NCI-H2171 (cell line): ENCODE measurements at regions not wholly inside any gene's neighbourhood (a gene's known extent, or its start where the extent isn't known, plus 50 kb on each side); places are given as distances from the start of the nearest gene placed in this dataset.

Source experiments
- DNase-seq: peaks from one replicate; lab custom pipeline; 2025; lab: John Stamatoyannopoulos, UW

DNA sequence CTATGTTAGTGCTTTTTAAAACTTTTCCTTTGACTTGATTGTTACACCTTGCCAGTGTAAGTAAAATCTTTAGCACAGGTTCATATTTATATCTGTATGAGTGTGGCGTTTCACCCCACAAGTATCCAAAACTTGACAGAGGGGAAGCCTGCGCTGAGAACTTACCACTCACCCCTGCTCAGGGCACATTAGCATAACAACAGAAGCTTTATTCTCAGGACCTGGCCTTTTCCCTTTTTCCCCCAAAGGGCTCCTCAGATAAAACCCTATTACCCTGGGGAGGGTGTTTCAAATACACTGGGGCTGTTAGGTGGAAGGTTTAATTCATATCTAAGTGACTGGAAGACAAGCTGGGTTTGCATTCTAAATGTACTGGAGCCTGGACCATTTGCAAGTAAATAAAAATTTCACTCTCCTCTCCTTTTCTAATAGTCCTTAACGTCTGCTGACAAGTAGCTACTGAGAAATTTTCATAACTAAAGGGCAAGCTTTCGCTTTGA, 276.6 kb downstream of the RNF152 start:
- no peak for DNase-seq

- no peak for DNase-seq
Measured at GRCh38 chr18:61612517-61612916, 279.3 kb downstream of the CDH20 start.

DNA sequence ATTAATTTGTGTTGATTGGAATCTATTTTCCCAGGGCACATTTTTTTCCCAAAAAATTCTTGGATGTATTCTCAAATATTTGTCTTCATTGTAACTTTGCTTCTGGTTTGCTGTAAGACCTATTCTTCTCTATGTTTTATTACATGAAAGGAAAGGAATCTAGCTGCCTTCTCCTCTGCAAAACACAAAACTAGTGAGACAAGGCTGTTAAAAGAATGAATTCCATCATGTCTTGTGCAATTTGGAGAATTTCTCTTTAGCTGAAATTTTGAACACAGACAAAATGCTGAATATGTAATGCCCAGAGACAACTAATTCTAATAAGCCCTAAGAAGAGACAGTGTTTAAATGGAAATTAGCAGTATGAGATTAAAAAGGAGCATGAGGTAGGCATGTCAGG, 275.9 kb downstream of the CDH20 start:
- DNase-seq = no peak

- DNase-seq = no peak
Measured at GRCh38 chr18:61608316-61608715, 275.1 kb downstream of the CDH20 start.

DNA sequence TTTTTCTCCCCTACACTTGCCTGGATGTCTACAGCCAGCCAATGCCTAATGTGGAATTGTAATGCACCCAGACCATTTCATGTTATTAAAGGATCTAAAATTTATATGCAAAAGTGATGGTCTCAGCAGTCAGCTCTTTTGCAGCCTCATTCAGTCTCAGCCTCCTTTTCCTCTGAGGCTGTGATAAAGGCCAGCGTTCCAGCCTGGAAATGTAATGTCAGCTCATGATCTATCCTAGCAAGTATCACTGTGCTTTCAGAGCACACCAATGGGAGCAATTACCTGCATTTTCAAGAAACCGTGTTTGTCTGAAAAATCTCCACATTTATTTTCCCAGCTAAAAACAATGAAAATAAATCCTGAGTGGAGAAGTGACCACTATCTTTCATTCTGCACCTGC, 274.6 kb downstream of the CDH20 start:
- DNase-seq = no peak

DNA sequence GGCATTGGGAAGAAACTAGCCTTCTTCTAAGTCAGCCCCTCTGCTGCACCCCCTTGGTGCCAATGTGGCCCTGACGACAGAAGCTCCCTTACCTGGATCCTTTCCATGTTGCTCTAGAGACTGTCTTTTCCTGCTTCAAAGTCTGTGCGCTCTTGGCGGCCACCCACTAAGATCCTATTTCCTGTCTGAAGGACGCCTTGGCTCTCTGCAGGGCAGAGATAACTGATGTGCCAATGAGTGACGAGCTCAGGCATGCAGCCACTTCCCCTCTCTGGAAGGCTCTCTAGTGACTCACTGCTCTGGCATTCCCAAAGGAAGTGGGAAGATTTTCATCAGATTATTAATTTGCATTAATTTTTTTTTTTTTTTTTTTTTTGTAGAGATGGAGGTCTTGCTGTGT, 273.5 kb downstream of the CDH20 start:
- DNase-seq = no peak

DNA sequence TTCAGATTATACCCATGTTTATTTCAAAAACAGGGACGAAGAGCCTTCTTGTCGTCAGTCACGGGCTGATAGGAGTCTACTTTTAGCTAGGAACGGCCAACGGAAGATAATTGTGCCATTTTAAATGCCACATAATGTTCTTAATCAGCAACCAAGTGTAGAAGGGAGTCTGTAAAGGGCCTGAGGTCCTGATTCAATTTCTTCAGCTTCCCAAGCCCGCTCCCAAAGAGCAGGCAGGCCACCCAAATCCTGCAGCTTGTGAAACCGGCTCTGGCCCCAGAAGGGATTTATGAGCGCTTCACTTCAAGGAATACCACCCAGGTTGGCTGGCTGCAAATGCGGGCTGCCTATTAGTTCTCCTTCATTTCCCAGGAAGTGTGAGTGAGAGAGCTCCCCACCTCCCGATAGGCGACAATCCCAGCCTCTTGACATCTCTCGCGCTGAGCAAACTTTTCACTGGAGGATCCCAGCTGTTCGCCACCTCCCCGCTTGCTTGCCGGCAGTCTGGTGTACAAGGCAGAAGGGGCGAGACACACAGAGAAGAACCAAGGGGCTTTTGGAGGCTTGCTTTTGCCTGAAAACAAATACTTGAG, 272.9 kb downstream of the CDH20 start:
- no peak for DNase-seq

- no peak for DNase-seq
Measured at GRCh38 chr18:61605376-61606067, 272.3 kb downstream of the CDH20 start.
